GM18520 (cell line): ENCODE measurements at regions not wholly inside any gene's neighbourhood (a gene's known extent, or its start where the extent isn't known, plus 50 kb on each side); places are given as distances from the start of the nearest gene placed in this dataset.

Source experiments
- ATAC-seq: cut with Tn5 transposase; IDR thresholded peaks from one replicate; pipeline ENCODE4 v1.9.1; 2021; ENCODE audit not compliant: unreplicated experiment

DNA sequence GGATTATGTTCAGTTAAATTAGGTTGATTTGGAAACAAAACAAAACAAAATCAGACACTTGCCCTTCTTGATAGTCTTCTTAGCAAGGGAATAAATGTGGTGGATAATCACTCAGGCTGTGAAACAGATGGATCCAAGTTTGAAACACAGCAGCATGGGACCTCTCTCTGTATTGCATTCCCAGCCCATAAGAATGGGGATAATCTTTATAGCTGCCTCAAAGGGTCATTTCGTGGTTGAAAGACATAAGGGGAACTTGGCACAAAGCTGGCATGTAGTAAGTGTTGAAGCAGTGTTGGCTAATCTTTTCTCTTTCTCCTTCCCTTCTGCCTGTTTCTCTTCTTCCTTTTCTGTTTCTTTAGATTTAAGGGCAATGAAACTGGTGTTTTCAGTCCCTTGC is 333.9 kb upstream of the TLE4 start:
- no peak for ATAC-seq

DNA sequence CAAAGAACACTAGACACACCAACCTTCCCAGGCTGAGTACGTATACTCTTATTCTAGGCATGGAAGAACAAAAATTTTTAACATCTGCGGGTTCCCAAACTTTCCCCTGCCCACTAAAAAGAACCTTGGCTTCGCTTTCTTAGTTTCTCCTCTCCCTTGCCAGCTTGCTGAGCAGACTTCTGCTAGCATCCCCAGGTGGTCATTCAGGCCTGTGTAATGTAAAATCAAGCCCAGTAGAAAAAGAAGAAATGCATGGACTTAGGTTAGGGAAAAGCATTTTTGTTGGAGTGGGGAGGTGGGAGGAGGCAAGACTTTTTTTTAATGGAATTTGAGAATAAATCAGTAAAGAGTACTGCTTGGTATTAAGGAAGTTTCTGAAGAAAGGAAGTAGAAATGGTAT is 331.0 kb upstream of the TLE4 start:
- ATAC-seq: no peak

DNA sequence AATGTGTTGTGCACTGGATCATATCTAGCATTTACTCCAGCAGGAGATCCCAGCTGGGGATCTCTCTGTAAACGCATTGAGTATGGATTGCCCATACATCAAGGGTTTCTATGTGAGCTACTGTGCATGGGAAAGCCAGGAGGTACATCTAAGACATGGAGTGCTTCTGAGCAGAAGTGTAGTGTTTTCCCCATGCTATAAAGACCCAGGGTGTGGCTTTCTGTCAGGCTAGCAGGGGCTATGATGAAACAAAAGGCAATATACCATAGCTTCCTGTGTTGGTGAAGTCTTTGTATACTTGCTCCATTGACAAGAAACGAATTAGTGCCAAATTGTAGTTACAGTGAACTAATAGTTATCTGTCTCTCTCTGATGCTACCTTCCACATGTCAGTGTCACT is 329.3 kb upstream of the TLE4 start:
- ATAC-seq: no peak

DNA sequence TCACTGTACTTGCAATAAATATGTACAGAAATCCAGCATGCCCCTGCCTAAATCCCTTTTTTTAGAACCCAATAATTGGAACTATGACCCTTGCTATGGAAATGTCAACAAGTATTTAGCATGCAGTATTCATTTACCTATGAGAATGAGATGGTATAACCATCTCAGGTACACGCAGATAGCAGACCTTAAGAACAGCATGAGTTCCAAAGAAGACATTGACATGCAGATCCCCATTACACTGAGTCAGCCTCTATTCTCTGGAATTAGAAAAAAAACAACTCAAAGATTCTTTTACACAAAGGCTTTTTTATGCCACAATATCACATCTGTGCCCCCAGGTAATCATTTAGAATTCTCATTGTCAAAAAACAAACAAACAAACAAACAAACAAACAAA is 325.6 kb upstream of the TLE4 start:
- no peak for ATAC-seq

DNA sequence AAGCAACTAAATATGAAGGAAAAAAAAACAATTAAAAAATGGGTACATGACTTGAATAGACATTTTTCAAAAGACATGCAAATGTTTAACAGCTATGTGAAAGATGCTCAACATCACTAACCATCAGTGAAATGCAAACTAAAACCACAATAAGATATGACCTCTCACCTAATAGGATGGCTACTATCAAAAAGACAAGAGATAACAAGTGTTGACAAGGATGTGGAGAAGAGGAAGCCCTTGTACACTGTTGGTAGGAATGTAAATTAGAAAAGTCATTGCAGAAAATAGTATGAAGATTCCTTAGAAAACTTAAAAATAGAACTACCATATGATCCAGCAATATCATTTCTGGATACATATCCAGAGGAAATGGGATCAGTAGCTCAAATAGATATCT is 324.7 kb upstream of the TLE4 start:
- ATAC-seq: no peak

DNA sequence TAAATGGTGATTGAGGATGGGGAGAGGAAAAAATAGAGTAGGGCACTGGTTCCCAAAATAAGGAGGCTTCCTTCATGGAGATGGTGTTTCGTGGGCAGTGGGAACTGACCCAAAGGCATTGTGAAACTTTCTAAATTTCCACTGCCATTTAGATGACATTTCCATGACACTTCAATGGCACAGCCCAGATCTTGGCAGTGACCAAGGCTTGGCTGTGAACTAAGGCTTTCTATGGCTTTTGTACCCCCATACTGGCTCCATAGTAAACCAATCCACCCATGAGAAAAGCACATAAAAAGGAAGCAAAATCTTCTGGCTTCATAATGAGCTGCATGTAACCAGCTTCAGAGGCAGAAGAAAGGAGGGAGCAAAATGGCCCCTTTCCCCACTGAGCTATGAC is 321.0 kb upstream of the TLE4 start:
- no peak for ATAC-seq

DNA sequence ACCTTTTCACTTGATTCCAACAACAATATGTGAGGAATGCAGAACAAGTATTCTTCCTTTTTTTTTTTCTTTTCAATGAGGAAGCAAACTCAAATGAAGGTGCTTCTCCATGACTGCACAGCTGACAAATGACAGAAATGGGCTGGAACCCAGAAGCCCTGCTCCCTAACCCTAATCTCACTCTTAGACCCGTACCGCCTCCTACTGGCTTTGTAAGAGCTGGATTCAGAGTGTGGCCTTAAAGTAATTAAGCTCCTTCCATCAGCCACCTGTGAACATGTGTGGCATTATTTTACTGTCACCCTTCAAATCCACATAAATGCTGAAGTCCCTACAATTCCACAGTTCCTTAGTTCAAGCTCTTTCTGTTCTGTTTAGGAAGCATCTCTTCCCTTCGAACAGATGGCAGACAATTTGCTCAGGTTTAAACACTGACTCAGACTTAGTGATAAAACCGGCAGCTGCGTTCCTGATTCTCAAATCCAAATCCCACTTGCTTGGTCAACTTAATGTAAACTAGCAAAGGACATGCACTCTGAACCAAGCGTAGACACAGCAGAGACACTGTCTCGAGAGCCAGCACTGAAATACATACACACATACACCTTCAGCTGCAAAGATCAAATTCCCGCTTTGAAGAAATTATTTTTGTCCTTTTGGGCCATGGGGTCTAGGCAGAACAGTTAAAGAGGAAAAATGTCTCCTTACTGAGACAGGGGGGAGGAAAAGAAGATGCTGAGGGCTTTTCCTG is 316.7 kb upstream of the TLE4 start:
- ATAC-seq: no peak

DNA sequence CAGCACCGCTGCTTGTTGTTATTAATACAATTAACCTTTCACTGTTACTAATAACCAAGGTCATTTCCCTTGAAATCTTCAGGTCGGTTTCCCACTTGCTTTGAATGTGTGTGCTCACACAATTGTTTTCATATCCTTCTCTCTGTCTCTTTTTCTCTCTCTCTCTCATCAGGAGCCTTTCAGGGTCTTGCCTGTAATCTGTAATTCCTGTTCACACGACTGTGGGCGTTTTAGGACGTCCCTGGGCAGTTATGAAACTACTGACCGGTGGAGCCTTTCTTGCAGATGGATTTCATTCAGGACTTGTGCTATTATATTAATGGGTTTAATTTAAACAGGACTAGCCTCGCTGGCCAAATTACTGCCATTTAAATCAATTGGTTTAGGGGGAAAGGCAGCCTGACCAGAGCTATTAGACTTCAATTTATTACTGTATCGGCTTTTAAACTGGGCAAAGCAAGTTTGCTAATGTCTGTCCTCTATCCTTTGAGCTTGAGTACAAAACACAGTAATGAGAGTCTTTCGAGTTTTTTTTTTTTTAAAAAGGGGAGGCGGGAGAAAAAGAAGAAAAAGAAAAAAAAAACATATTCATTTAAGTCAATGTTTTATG is 316.0 kb upstream of the TLE4 start:
- ATAC-seq: no peak

DNA sequence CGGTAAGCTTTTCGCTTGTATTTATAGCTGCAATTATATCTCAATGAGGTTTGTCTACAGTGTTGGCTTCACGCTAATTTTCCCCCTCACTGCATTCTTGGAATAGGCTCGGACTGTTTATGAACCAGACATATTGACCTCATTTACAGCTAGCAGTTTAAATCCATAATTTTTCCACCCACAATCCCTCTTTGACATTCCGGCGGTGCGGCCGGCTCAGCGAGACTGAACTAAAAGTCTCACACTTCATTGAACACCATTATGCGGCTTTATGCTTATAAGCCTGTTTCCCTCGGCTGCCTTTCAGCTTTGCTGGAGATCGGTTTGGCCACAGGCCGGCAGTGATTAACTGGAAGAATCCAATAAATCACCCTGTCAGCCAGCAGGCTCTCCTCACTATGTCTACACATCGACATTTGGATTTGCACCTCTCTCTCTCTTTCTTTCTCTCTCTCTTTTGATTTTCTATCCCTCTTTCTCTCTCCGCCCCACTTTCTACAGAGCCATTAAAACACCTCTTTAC is 315.0 kb upstream of the TLE4 start:
- no peak for ATAC-seq

DNA sequence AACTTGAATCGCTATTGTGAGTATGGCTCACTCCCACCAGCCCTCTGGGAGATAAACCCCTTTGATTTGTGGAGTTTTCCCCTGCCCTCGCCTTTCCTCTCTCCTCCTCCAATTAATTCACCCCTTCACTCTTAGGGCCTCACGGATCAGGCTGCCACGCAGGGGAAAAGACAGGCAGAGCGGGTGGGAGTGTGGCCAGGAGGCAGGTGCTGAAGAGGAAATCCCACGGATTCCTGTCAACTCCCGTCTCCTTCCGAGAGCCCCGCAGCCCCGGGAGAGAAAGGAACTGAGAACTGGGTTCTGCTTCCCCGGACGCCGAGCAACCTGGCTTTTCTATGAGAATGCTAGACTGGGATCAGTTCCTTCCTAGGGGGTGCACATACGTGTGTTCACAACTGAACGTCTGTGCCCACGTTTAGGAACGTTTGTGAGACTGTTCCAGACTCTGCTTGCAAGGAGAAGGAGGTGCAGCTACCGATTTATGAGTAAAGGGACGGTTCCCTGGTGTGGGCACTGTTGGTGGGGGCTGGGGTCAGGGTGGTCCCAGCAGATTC is 314.5 kb upstream of the TLE4 start:
- no peak for ATAC-seq

DNA sequence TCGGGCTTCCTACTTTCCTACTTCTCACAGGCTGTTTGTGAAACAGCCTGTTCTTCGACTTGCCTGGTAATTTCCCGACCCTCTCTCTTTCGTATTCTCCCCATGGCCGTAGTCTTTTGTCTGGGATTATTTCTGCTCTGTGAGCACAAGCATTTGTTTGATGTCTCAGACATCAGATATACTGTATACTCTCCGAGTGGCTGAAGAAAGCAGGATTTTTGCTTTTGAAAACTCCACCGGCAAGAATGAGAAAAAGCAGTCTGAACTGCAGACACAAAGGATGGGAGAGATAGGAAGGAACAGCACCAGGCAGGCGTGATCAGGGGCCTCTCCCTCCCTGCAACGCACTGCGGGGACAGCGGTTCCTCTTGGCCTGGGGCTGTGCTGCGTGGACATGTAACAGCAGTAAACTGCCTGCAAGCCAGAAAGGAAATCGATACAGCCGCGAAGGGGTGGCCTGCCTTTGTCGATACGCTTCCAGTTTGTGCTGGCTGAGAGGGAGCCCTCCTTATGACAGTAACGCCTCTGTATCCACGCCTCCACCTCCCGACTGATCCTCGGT is 313.9 kb upstream of the TLE4 start:
- ATAC-seq: no peak

DNA sequence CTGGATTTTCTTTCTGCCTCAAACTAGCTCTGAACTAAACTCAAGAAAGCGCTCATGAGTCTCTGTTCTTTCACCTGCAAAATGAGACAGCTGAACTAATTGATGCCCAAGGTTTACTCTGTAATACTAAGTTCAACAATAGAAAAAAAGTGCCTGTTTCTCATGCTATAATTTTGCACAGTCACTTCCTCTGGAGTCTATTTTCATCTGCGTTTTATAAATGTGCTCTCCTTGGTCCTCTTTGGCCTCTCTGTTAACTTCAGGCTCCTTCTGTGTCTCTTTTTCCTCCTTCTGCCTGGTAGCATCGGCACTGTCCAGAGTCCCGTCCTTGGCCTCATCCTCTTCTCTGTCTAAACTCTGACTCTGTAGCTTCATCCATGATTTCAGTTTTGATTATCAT is 311.9 kb upstream of the TLE4 start:
- no peak for ATAC-seq

DNA sequence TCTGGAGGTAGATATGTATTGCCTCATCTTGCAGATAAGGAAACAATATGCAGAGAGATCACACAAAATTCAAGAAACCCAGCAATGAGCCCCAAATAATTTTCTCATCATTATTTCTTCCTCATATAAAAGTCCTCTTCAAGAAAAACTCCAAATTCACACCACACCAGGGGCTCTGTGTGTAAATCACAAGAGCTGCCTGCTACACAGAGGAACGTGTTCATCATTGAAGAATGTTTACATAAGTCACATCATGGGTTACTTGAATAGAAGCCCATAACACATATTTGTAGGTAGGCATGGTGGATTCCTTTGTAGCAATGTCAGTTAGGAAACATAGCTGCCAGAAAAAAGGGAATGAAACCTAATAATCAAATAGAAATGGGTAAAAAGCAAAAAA is 308.1 kb upstream of the TLE4 start:
- no peak for ATAC-seq

DNA sequence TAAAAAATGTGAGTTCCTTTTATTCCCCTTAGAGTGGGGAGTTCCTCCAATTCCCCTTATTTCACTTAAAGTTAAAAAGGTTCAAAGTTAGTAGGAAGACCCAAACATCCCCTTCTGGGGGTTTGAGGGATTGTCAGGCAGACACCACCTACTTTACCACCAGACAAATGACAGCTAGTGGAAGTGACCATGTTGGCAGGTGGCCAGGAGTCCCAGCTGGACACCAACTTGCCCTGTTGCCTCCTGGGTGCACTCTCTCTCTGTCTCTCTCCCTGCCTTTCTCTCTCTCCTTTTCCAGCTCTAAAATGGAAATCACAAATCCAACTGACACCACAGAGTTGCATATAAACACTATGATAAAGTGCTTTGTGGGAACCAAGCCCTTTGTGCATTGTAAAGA is 307.7 kb upstream of the TLE4 start:
- no peak for ATAC-seq

DNA sequence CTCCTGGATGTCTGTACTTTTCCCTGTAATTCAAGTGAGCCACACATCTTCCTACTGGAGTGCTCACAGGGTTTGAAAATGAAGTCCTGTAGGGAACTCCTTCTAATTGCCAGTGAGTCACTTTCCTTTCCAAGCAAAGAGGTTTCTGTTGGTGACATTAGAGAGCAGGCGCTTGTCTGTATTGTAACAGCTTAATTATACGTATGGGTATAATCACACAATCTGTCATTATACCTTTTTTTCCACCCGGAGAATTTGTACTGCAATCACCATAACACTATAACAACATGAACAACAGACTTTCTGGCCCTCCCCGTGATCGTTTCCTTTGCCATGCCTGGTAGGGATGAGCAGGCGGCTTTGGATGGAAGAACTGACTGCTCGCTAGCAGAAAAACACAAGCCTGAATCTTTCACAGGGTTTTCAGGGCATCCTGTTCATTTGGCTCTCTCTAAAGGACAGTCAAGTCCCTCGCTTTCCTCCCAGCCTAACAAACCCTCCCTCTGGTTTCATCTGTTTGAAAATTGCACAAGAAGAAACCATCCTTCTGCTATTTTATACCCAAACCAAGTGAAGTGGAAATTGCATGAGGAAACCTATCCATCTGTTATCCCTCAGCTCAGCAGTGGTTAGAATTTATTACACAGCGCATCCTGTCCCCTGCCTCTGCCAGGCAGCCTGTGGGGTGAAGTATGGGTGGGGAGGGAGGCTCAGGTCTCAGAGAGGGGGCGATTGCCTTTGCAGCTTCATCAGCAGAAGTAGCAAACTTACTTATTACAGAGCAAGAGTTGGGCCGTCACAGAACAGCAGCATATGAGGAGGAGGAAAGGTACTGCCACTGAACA is 307.0 kb upstream of the TLE4 start:
- ATAC-seq: no peak

DNA sequence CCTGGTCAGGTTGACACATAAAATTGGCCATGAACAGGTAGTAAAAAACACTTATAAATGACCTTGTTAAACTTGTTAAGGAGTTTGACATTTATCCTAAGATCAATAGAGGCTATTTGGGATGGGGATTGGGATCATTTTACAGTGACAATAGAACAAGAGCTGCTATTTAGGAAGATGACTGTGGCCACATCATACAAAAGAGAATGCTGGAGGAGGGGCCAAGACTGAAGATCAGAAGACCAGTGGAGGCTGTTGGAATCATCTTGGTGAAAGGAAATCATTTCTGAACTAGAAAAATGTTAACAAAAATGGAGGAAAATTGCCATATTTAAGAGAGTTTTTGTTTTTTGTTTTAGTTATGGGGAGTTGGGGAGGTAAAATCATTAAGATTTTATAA is 304.8 kb upstream of the TLE4 start:
- no peak for ATAC-seq

DNA sequence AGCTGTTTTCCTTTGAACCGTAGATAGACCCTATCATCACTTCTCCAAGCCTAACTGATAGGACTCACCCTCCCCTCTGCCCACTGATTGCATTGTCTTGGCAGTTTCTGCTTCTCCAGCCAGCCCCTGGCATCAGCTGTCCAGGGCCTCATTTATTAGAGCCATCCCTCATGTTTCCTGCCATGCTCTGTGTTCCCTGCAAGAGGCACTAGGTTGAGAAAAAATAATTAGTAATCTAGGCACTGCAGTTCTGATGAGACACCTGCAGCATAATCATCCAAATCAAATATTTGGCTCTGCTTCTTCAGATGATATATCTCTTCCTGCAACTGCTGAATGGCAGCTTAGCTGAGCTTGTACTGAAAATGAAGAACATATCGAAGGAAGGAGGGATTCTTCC is 303.0 kb upstream of the TLE4 start:
- no peak for ATAC-seq

DNA sequence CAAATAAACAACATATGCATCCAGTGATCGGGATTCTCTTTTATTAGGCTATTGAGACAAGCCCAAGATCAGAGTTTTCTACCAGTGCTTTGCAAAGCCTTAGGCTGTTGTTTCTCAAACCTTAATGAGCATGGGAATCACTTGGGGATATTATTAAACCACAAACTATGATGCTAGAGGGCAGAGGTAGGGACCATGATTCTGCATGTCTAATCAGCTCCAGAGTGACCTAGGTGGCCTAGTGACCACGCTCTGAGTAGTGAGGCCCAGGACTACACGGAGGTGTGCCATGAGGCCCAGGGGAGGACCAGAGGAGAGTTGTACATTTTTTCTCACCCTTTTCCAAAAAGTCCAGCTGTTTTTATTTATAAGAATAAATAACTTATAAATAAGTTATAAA is 298.5 kb upstream of the TLE4 start:
- no peak for ATAC-seq

DNA sequence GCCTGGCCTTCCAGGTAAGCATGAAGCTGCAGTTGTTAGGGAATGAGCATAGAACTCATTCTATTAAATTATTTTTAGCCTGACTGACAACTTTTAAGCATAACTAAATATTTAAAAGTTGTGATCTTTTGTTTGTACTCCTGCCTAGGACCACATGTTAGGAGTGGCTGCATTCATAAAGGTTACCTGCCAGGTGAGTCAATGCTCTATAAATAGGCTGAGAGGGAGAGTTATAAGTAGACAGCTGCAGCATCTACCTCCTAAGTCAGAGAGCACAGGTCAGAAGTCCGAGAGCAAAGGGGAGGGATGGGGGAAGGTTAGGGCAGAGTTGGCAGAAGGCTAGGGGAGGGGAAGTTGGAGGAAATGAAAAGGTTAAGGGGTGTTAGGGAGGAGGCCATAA is 292.4 kb upstream of the TLE4 start:
- no peak for ATAC-seq

DNA sequence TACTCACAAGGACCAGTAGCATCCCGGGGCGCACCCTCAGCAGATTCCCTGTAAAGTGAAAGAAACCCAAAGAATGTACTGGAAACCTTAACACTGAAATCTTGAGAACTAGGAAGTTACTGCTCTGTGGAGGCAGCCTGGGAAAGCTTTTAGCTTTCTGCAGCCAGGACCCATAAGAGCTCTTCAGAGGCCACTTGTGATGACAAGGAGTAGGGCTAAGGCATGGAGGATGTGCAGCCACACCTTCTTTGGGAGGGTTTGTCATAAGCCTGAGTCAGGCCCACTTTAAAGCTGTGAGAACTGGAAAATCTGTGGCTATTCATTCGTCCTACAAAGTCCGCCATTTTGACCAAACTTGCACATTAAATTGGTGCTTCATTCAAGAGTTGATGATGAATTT is 291.1 kb upstream of the TLE4 start:
- no peak for ATAC-seq

DNA sequence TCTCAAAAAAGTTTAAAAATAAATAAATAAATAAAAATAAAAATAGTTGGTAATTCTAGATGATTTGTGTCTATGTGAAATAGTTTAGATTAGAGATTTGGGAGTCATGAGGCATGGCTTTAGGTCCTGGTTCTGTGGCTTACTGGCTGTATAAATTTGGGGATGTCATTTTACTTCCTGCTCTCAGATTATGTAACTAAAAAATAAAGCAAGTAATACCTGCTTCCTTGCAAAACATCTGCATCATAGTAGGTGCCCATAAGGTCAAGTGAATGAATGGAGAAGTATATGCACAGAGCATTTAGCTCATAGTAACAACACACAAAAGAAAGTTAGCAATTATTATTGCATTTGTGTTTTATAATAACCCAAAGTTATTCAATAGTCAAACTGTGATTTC is 287.7 kb upstream of the TLE4 start:
- ATAC-seq: no peak
